Stomach (tissue), 8 donors: ENCODE measurements at regions not wholly inside any gene's neighbourhood (a gene's known extent, or its start where the extent isn't known, plus 50 kb on each side); places are given as distances from the start of the nearest gene placed in this dataset.

Source experiments
- DNase-seq, 2 donors: peaks; one replicate each; pipeline versions ENCODE4 v3.0.0 to v3.0.0-alpha.2; 2013 to 2019
- H3K27ac ChIP-seq, 5 donors: fragments of 200-600 bp in 4 of 5; sonication (generic) in 4 of 5; one replicate each; pipeline ENCODE4 v1.5.1; 2013 to 2019; ENCODE audit warnings: mild to moderate bottlenecking in 1 of 5, moderate library complexity in 1 of 5
- H3K27me3 ChIP-seq, 3 donors: fragments of 200-600 bp; sonication (generic); one replicate each; pipeline ENCODE4 v1.5.1; 2017 to 2019; ENCODE audit warnings: mixed run types in 1 of 3
- H3K36me3 ChIP-seq, 4 donors: fragments of 200-600 bp; sonication (generic); 1 replicate in 3 of 4; 2 replicates in 1 of 4; pipeline ENCODE4 v1.5.1; 2016 to 2019
- H3K4me1 ChIP-seq, 4 donors: fragments of 200-600 bp; sonication (generic); one replicate each; pipeline ENCODE4 v1.5.1; 2016 to 2019
- H3K4me3 ChIP-seq, 4 donors: fragments of 200-600 bp; sonication (generic) in 3 of 4; one replicate each; pipeline ENCODE4 v1.5.1; 2016 to 2019; ENCODE audit warnings: mild to moderate bottlenecking in 1 of 4
- H3K9me3 ChIP-seq, 4 donors: fragments of 200-600 bp; sonication (generic); one replicate each; pipeline ENCODE4 v1.5.1; 2016 to 2019
- EP300 ChIP-seq: sonication (generic); formaldehyde crosslinking; IDR thresholded peaks from one replicate; pipeline ENCODE4 v1.6.1; 2017; ENCODE audit warnings: antibody characterized with exemption
- POLR2A ChIP-seq, 4 donors: fragments of 450-650 bp; IDR thresholded peaks; one replicate each; pipeline ENCODE4 v1.6.1; 2016; ENCODE audit warnings: antibody characterized with exemption in 4 of 4, control low read depth in 2 of 4, mild to moderate bottlenecking in 1 of 4, moderate library complexity in 1 of 4
- POLR2AphosphoS5 ChIP-seq, 3 donors: sonication (generic); formaldehyde crosslinking; IDR thresholded peaks; one replicate each; pipeline ENCODE4 v1.6.1; 2016; ENCODE audit warnings: antibody characterized with exemption in 3 of 3
- WGBS, 5 donors: extraction: QIAGEN DNeasy Blood & Tissue Kit in 3 of 5; methylation state at CpG; one replicate each; pipeline versions ENCODE4 v1.1.5 to v1.1.7; 2013 to 2018; 5-methylcytosine and 5-hydroxymethylcytosine counted together
- intact Hi-C: fragments of 100-400 bp; cut with DNase I; formaldehyde crosslinking; loops from one replicate; pipeline ENCODE4 v1.15.1; 2023; ENCODE audit warnings: low total_unique reads
- TF ChIP-seq, protein P1 (sequence below), 7 experiments: fragments of 450-650 bp in 4 of 7; fragments of 200-600 bp in 3 of 7; sonication (generic) in 3 of 7; IDR thresholded peaks; one replicate each; pipeline ENCODE4 v1.5.1; 2016 to 2019; ENCODE audit warnings: antibody characterized with exemption in 7 of 7, control low read depth in 2 of 7, mild to moderate bottlenecking in 1 of 7
- donor health status: healthy with polysubstance abuse.
- donor health status: Bipolar disorder and iron deficiency.
- donor health status: healthy.

DNA sequence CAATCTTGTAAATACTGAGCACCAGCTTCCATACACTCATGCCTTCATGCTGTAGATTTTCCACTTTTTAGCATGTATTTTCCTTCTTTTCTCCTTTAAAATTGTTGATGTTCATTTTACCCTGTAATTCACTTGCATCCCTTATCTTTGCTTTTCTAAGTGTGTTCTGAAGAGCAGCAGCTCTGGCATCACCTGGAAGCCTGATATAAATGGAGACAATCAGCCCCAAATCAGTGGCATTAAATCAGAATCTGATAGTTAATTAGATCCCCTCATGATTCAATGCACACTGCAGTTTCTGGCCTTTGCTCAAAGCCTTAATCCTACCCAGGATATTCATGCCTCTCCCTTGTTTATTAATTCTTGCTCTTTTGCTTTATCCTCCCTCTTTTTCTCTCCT lies 942.4 kb downstream of the XPNPEP1 start:
- Histone ChIP-seq H3K27me3 (no peaks in the 10 kb centered on the region), H3K36me3 (no peaks in the 10 kb centered on the region), H3K9me3 (peaks cover 0 to 16% (median 8%) of the 10 kb centered on the region in 4 donors), H3K27ac (no peak overlapping the region), H3K4me1 (no peaks in the 10 kb centered on the region), H3K4me3 (no peak overlapping the region)
- intact Hi-C loops: no loop called here
- no peak for DNase-seq
- TF ChIP-seq POLR2AphosphoS5 (IDR thresholded peaks at IDR 0.05): no peak
- TF ChIP-seq EP300: no peak
- TF ChIP-seq, protein P1, sequence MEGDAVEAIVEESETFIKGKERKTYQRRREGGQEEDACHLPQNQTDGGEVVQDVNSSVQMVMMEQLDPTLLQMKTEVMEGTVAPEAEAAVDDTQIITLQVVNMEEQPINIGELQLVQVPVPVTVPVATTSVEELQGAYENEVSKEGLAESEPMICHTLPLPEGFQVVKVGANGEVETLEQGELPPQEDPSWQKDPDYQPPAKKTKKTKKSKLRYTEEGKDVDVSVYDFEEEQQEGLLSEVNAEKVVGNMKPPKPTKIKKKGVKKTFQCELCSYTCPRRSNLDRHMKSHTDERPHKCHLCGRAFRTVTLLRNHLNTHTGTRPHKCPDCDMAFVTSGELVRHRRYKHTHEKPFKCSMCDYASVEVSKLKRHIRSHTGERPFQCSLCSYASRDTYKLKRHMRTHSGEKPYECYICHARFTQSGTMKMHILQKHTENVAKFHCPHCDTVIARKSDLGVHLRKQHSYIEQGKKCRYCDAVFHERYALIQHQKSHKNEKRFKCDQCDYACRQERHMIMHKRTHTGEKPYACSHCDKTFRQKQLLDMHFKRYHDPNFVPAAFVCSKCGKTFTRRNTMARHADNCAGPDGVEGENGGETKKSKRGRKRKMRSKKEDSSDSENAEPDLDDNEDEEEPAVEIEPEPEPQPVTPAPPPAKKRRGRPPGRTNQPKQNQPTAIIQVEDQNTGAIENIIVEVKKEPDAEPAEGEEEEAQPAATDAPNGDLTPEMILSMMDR (IDR thresholded peaks at IDR 0.05): no peak
- no peak for TF ChIP-seq POLR2A (IDR thresholded peaks at IDR 0.05)

DNA sequence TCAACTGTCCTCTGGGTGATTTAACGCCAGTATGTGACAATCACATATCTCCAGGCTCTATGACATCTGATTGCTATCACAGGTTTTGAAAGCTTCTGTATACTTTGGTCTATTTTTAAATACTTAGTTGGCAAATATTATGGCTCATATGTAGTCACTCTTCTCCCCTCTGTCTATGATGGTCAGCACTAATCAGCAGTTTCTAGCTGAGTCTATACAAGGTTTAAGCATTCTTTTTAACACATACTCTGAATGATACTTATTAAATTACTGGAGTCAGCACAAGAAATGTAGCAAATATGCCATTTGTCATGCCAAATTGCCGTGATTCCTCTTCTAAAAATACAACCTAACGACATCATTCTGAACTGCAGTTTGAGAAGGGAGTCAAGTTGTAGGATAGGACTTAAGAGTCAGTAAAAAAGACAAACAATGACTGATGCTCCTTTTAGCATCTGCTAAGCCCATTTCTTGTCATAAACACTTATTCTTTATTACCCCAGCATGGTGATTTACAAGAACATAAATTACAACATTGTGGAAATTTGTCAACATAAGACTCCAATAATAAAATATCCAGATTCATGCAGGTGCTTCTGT lies 947.8 kb downstream of the XPNPEP1 start:
- intact Hi-C loops: no loop called here

DNA sequence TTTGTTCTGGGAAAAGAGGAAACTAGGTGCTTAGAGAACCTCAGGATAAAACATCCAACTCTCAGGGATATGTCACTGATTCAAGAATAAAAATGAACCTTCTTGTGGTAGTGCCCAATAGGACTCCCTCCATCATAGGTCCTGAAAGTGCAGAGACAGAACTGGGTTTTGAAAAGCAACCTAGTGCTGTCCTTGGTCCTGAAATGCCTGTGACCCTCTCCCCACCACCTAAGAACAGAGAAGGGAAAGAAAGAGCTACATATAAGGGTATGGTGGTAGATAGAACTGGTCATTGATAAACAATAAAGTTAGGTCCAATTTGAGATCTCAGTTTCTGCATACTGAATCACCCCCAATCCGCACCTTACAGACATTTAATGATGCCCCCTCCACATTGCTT lies 953.3 kb downstream of the XPNPEP1 start:
- intact Hi-C loops: no loop called here
- WGBS, 5 donors: 31 to 60% (median 43%) methylated on average over 1 of the region's 1 CpG

More for the DNA sequence above, 947.8 kb downstream of the XPNPEP1 start:
- Histone ChIP-seq H3K9me3 (peaks cover 0 to 16% (median 8%) of the 10 kb centered on the region in 4 donors), H3K4me3 (no peak overlapping the region), H3K4me1 (no peaks in the 10 kb centered on the region), H3K27me3 (no peaks in the 10 kb centered on the region), H3K27ac (no peak overlapping the region), H3K36me3 (no peaks in the 10 kb centered on the region)
- WGBS, 5 donors: 55 to 70% (median 62%) methylated on average over 3 of the region's 3 CpGs
- DNase-seq: no peak
- TF ChIP-seq, protein P1 (IDR thresholded peaks at IDR 0.05): no peak
- TF ChIP-seq EP300 (no peak), POLR2A (IDR thresholded peaks at IDR 0.05) (no peak), POLR2AphosphoS5 (IDR thresholded peaks at IDR 0.05) (no peak)

DNA sequence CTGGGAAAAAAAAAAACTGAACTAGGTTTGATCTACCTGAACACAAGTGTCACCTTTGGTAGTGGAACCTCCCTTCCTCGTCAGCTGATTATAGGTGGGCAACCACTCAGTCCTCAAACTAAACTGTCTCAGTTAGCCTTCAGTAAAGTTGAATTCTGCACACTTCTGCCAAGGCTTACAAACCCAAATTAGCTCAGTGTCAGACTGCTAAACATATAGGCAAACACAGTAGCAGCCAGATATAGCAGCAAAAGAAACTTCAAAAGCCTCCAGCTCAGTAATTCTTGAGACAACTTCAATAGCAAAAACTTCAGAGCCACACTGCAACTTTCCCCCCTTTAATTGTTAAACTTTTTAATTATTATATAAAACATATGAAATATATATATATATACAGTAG lies 956.9 kb downstream of the XPNPEP1 start:
- DNase-seq: no peak
- H3K27me3 ChIP-seq: no peaks in the 10 kb centered on the region
- H3K36me3 ChIP-seq: no peaks in the 10 kb centered on the region
- 71 to 93% (median 87%) methylated on average over 1 of the region's 1 CpG for WGBS, 5 donors
- TF ChIP-seq POLR2AphosphoS5 (IDR thresholded peaks at IDR 0.05): no peak
- TF ChIP-seq, protein P1 (IDR thresholded peaks at IDR 0.05): no peak
- intact Hi-C loops: no loop called here
- H3K9me3 ChIP-seq: no peaks in the 10 kb centered on the region
- no peaks in the 10 kb centered on the region for H3K4me1 ChIP-seq
- H3K27ac ChIP-seq: no peak overlapping the region
- H3K4me3 ChIP-seq: no peak overlapping the region

More for the DNA sequence above, 953.3 kb downstream of the XPNPEP1 start:
- Histone ChIP-seq H3K4me1 (no peaks in the 10 kb centered on the region), H3K27me3 (no peaks in the 10 kb centered on the region), H3K36me3 (no peaks in the 10 kb centered on the region), H3K9me3 (no peaks in the 10 kb centered on the region), H3K27ac (no peak overlapping the region), H3K4me3 (no peak overlapping the region)
- TF ChIP-seq, protein P1 (IDR thresholded peaks at IDR 0.05): no peak
- no peak for TF ChIP-seq EP300
- TF ChIP-seq POLR2AphosphoS5 (IDR thresholded peaks at IDR 0.05): no peak
- no peak for TF ChIP-seq POLR2A (IDR thresholded peaks at IDR 0.05)
- DNase-seq: peak in 1 of 2 donors; percentile 75
